Limb (tissue), 2 donors: ENCODE measurements at regions not wholly inside any gene's neighbourhood (a gene's known extent, or its start where the extent isn't known, plus 50 kb on each side); places are given as distances from the start of the nearest gene placed in this dataset.

ENCODE experiments used
- DNase-seq, 2 donors: peaks; one replicate each; pipeline ENCODE4 v3.0.0-alpha.2; 2016; ENCODE audit errors: extremely low spot score in 2 of 2

DNA sequence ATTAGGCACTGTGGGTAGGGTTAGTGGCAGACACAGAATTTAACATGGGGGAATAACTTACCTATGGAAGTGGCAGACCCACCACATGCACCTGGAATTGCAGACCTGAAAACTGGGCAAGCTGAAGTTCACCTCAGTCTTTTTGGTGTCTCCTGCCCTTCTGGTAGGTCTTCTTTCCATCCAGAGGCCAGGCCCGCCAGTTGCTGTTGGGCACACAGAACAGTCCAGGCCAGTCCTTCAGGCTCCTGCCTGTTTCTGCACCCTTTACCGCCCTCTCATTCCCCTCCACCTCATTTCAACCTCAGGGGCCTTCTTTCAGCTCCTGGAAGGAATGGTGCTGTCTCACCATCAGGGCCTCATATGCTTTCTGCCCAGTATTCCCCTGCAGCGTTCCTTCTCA lies 358.9 kb upstream of the ETAA1 start:
- DNase-seq: no peak

DNA sequence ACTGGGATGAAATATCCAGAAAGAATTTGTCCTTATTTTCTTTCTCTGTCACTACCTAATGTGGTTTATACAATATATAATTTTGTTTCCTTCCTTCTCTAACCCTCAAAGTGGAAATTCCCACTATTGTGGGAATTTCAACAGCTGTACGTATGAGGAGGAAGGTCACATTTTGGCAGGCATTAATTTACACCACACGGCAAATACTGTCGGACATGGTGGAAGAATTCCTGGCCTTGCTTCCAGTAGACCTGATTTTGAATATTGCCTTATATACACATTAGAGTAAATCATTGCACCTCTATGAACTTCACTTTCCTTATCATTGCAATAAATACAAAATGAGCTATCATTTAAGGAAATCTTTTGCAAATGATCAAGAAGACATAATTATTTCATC lies 358.1 kb upstream of the ETAA1 start:
- no peak for DNase-seq

DNA sequence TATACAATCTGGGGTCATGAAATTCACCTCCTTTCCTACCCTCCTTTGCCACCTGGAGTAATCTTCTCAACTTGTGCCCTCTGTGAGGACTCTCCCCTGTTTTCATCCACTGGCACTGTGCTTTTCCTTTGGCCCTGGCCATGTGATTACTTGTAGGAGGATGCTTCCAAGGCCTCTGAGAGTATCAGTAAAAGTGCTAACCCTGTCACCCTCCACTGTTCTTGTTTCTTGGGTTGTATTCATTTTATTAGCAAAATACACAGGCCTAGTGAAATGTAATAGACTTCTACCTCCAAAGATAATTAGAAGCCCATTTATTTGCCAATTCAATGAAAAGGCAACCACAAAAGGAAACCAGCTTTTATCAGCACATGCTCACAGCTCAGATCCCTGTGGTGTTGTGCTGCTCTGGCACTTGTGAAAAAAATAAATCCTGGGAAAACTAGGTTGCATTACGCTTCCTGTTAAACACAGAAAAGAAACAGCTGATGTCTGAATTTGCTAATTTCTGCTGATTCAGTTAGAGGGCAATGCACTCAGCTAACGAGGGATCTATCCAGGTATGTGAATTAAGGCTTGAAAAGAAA lies 357.5 kb upstream of the ETAA1 start:
- no peak for DNase-seq

DNA sequence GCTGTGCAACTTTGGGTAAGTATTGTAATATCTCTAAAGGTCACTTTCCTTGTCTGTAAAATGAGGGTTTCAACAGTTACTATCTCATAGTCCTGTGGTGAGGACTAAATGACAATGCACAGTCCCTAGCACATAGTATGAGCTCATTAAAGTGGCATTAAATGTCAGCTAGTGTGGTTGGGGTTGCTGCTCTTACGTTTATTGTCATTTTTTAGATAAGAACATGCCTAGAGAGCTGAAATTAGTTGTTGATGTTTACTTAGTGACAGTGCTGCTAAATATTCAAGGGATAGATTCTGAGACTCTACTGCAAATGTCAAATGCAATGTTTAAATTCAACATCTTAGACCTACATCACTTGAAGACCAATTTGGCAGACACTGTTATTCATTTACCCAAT lies 356.1 kb upstream of the ETAA1 start:
- DNase-seq: no peak

DNA sequence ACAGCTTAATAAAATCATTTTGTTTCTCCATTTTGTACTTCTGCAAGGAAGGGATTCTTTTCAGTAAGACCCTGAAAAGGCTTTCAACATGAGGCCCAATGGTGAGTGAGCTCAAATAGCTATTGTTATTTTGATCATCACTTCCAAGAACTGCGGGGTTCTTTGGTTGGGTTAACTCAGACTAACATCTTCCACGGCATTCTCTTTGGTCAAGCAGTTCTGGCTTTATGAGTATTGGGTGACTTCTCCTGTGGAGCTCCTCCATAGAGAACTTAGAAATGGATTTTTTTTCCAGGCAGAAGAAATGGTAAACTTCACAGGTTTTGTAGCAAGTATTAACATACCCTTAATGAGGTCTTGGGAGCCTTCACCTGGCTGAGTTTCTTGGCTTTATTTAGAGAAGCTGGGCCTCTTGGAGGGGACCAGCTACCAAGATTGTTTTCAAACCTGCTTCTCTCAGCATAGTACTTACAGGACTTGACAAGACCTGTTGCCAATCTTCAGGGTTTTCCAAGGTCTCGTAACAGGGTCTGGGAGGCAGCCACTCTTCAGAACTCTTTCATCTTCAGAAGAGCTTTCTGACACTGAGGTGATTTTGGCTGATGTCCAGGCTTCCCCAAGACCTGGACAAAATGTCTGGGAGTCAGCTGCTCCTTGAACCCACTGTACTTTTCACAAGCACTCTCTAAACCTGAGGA lies 353.2 kb upstream of the ETAA1 start:
- no peak for DNase-seq

DNA sequence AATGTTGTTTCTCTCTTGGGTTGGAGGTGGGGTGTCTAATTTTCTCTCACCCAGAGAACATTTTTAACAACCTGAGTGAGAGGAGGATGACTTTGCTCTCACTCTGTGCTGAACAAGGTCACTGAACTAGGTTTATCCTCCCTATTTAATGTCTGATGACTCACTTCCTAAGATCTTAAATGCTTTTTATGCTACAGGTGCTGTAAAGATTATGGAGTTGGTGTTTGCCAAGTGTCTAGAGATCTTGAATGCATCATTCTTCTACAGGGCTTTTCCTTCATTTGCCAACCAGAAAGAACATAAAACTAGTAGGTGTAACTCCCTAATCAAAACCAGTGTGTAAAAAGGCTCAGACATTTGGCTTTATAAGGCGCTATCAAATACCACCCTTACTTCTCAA lies 350.5 kb upstream of the ETAA1 start:
- no peak for DNase-seq

DNA sequence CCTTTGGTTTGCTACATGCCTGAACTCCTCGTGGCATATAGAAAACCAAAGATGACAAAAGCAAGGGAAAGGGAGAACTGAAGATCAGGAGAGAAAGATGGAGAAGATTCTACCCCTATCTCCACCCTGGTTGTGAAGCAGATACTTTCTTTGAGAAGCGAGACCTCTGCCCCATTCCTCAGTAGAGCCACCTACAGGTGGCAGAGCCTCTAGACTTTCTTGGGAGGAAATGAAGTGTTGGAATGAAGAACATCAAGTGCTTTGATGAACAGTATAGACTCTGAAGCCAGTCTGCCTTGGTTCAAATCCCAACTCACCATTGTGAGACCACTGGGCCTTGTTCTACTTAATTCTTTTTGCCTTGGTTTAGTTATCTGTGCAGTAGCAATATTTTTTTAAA lies 348.8 kb upstream of the ETAA1 start:
- no peak for DNase-seq

DNA sequence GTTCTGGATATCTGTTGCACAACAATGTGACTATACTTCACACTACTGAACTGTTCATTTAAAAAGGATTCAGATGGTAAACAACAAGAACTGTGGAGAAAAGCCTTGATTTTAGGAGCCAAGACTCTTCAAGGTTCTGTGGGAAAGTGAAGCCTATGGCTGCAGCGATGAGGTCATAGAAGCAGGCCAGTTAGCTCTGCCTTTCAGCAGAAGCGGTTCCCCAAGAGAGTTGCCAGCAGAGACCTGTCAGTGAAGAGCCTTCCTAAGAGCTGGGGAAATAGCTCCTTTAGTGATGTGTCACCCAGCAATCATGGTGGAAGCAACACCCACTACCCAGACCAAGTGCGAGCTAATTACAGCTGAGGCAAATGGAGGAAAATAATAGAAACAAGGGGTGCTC lies 346.5 kb upstream of the ETAA1 start:
- DNase-seq: no peak

DNA sequence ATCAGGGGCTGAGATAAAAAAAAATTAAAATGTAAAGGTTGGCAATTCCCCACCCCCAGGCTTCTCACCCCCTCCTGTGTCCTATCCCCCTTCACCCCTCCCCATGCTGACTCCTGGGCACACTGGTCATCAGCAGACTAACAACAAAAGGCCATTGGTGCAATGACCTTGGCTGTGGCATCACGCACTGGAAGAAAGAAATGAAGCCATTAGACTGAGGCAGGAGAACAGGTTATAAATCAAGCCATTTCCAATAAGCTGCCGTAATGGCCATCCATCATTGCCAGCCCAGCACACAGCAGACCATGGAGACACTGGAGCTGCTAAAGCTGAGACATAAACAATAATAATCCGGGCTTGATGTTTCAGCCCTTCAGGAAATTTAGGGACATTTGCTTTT lies 342.4 kb upstream of the ETAA1 start:
- no peak for DNase-seq

DNA sequence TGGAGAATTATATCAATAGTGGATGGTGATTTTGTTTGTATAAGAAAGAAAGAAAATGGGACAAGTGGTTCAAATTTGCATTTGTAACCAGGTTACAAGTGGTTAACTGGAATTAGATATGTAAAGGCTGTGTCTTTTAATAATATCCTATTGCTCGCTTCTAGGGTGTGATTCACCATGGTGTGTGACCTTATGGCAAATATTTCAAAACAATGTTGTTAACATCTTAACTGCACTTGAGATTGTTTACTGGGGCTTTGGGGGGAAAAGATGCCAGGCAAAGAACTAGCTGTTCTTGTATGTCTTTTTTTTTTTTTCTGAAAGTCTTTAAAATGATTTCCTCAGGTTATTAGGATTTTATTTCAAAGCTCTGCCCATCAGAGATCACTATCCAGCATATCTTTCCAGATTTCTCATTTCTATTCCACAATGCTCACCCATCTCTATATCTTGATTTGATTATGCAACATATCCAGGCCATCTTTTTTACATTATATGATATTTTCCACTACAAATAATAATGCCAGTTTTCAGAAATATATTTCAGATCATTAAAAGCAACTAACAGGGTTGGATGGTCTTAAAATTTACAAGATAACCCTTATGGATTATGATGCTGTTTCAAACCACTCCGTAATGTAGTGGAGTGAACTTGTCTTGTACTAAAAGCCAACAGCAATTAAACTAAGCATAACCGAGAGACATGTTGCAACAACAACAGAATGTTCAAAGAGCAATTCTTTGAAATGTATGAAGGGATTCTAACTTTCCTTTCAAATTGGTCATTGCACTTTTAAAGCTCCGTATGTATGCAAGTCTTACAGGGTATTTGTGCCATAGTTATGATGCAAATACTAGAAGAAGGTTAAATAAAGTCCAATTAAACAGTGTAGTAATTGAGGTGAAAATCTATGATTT lies 341.5 kb upstream of the ETAA1 start:
- no peak for DNase-seq

DNA sequence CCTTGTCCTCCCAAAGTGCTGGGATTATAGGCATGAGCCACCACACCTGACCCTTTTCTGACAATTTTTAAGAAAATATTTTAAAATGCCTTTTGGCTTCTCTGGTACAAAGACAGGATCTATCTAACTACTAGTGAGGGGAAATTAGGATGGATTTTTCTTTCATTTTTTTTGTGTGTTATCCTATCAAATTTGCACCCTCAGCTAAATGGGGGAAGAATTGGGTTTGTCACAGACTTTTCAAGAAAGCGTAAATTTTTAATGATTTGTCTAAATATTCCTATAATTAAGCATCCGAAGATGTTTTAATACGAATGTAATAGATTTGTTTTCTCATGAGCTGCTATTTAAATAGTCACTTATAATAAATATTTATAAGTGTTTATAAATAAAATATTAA lies 340.0 kb upstream of the ETAA1 start:
- no peak for DNase-seq

DNA sequence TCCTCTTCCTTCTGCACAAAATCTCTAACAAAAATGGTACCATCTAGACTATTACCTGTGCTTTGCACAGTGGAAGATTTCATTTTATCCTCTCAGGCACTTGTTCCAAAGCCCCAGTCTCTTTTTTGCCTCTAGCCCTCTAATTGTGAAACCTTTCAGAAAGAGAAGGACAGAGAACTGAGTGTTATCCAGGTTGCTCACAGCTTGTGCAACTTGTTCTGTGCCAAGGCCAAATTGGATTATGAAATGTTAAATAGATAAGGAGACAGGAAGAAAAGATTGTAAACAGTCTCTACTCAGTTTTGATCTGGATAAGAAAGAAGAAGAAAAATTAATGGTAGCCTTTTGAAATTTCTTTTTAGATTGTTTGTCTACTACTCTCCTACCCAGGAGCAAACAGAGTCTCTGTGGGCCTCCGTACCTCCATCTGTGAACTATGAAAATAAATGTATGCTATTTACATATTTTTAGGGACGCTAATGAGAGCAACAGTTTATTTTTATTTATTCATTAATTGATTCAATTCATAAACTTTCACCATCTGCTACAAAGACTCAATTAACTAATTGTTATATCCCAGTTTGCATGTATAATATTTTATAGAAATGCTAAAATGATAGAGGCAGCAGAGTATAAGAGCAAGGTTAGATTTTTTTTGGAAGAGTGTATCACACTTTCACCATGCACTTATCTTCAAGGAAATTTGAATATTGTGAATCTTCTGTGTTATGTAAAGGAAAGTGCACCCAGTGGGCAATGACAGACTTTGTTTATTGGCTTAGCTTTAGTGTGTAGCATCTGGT lies 339.0 kb upstream of the ETAA1 start:
- no peak for DNase-seq

DNA sequence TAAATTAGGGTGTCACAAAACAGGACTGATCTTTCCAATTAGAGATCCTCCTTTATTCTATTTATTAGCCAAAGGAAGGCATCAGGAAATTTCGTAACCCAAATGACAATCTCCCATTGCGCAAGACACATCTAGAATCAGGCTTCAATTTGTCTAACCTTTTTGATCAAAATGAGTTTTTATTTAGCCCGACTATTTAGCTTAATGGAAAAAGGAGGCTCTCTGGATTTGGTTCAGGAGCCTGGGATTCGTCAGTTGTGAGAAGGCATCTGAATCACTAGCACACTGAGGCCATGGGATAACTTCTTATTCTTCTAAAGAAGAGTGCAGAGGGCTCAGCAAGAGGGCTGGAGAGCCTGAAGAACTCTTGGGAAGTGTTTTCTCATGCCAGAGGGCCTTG lies 332.1 kb upstream of the ETAA1 start:
- no peak for DNase-seq

DNA sequence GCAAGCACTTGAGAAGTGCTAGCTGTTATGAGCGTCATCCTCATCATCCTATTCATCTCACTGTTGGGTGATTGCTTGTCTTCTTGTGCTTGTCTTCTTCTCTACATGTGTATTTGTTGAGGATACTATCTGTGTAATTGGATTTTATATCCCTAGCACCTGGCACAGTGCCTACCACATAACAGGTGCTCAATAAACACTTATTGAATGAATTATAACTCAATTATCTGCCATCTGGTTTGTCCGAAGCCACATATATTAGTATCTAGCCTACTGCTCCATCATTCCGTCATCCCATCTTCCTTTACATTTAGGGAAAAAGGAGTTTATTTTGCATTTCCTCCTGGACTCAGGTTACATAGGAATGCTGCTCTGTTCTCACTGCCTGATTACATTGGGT lies 330.4 kb upstream of the ETAA1 start:
- DNase-seq: no peak

DNA sequence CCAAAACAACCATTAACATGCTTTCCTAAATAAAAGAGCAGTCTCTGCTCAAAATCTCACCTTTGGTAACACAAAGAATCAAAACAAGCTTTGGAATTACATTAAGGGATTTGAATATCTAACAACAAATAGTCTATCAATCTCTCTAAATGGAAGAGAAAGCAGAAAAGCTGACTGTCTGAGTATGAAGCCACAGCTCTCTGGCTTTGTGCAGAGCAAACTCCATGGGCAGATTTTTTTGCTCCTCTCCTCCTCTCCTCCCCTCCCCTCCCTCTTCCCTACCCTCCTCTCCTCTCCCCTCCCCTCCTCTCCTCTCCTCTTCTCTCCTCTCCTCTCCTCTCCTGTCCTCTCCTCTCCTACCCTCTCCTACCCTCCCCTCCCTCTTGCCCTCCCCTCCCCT lies 329.5 kb upstream of the ETAA1 start:
- DNase-seq: no peak

DNA sequence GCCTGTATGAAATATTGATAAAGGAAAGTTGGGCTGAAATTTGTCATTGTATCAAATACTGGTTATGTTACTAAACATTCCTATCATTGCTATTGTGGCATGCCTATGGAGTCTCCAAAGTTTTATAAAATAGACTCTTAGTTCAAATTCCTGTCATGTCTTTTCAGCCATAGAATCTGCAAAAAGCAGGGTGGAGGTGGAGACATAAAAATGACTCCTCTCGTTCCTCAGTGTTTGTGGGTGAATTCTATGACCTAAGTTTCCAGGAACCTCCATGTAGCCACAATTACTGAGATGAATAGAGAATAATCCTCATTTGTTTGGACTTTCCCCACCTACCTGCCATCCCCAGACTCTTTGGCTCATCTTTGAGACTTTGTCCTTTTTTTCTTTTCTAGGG lies 326.3 kb upstream of the ETAA1 start:
- no peak for DNase-seq

DNA sequence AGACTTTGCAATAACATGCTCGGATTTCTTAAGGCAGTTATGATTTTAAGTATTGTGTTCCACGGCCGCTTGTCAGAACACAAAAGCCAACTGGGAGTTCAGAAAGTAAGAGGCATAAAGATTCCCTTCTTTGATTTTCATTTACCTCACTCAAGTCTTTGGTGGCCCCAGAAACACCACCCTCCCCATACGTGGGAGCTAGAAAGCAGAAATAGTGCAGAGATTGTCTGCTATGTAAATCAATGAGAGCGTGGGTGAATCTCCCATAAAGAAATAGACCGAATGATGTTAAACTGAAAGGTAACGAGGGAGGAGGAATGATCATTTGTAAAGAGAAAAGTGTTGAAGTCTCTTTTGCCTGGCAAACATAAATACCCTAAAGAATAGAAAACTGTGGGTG lies 322.1 kb upstream of the ETAA1 start:
- DNase-seq: no peak

DNA sequence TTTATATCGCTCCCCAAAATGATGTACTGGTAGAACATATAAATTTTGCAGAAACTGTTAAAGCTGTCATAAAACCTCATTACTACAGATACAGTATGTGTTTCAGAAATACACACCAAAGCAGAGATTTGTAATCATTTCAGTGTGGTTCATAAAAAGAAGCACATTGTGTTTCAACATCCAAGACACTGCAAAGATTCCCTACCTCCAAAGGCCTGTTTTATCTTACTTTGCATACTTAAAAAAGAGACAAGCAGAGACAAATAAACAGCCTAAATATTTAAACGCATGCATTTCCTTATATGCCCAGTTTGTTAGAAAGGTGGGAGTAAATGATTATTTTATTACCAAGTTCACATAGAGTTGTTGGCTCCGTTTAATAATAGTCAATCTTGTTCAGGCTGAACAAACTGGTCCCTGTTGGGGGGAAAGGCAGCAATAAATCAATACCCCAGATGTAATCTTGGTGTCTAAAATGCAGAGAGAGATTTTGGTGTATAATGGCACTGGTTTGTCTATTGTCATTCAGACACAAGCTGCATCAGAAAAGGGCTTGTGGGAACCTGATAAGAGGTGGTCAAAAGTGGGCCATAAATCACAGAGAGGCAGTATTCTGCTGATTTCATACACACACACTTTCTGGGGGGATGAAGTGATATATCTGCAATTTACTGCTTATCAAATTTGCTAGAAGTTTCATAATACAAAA lies 321.4 kb upstream of the ETAA1 start:
- DNase-seq: no peak

DNA sequence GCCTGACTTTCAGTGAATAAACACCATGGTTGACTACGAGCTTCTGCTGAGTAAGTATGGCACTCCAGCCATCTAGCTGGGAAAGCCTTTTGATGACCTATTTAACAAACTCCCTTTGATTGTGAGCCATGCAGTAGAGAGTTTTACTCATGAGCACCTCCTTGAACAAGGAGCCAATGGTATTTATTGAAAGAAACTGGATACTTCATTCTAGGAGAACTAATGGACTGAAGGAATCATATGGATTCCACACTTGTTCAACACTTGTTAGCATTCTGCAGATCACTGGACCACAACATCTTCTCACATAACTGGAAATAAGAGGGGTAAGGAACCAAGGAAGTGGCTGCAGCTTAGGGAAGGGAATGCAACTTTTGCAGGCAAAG lies 320.9 kb upstream of the ETAA1 start:
- no peak for DNase-seq

DNA sequence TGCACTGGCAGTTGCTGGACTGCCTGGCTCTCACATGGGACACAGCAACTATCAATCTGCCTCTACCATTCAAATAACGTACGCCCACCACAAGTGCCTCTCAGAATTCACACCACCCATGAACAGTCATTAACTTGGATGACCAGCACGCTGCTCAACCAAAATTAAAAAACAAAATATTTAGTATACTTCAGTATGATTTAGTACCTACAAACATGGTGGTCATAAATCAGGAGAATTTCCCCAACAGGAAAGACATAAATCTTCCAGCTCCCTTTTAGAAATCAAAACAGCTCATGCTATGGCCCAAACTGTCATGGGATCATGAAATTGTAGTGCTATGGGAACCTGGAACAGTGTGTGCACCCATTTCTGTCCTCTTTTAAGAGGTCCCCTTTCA lies 317.4 kb upstream of the ETAA1 start:
- DNase-seq: no peak

DNA sequence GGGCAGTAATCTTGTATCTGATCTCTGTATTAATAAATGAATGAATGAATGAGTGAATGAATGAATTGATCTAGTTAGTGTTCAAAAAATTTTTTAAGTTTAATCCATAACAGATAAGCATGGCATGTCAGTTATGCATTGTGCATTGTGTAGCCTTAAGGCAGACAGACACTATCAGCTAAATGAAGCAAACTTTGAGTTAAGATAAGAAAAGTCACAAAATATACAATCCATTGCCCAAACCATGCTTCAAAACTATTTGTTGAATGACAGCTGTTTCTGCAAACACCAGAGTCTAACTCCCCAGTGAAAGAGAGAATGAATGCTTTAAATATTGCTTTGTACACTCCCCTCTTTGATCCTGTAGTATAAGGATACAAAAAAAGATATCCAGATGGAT lies 314.3 kb upstream of the ETAA1 start:
- DNase-seq: no peak
